HepG2 (cell line): ENCODE measurements at regions not wholly inside any gene's neighbourhood (a gene's known extent, or its start where the extent isn't known, plus 50 kb on each side); places are given as distances from the start of the nearest gene placed in this dataset.

Source experiments
- ATAC-seq: fragments of 200-7000 bp; cut with Tn5 transposase; 3 replicates; pipeline ENCODE4 v1.9.1; 2020; ENCODE audit warnings: mild to moderate bottlenecking, moderate library complexity
- BruUV-seq: library from RNA; stranded (reverse); fragments of 400-500 nt; replicated peaks from 2 replicates; lab custom pipeline; 2021; lab: Mats Ljungman, UMichigan
- CTCF ChIA-PET: fragments of 300-600 bp; formaldehyde crosslinking; extraction: SDS; loops from one replicate; lab custom pipeline; 2021; ENCODE audit warnings: low total read pairs, inconsistent platforms, low intra/inter-chr PET ratio; lab: Yijun Ruan, JAX
- POLR2A ChIA-PET: fragments of 350-600 bp; sonication (Branson Sonifier 250); formaldehyde crosslinking; loops from one replicate; lab custom pipeline; 2020; ENCODE audit warnings: antibody characterized with exemption, inconsistent platforms; lab: Yijun Ruan, JAX
- DNase-seq: peaks from one replicate; pipeline ENCODE4 v3.0.0-alpha.2; 2015; ENCODE audit warnings: low spot score
- FAIRE-seq: peaks from 3 replicates; lab custom pipeline; 2011; peaks lifted over from hg19 to GRCh38; lab: Jason Lieb, UNC
- H2AFZ ChIP-seq: one replicate; pipeline ENCODE4 v1.6.1; 2011; ENCODE audit warnings: low read length, inconsistent platforms
- H3K27ac ChIP-seq: fragments of 300-600 bp; 3 replicates; pipeline ENCODE4 v1.8.0; 2011; ENCODE audit warnings: mixed run types, mild to moderate bottlenecking, mixed read lengths, low read length, inconsistent platforms; ENCODE audit not compliant: insufficient read depth; ENCODE audit errors: extremely low read length
- H3K27me3 ChIP-seq, 2 experiments: fragments of 200-600 bp in 1 of 2; 2 replicates in 1 of 2; 3 replicates in 1 of 2; pipeline versions ENCODE4 v1.6.0 to v1.8.0; 2011; ENCODE audit warnings: low read length in 2 of 2, mild to moderate bottlenecking in 2 of 2, moderate library complexity in 2 of 2, inconsistent platforms in 1 of 2; ENCODE audit not compliant: insufficient read depth in 2 of 2, control insufficient read depth in 1 of 2
- H3K36me3 ChIP-seq, 2 experiments: fragments of 200-600 bp in 1 of 2; replicated peaks in 1 of 2; 2 replicates in 1 of 2; 3 replicates in 1 of 2; pipeline versions ENCODE4 v1.5.1 to v1.8.0; 2011; ENCODE audit warnings: low read length in 2 of 2, inconsistent platforms in 1 of 2; ENCODE audit not compliant: insufficient read depth in 2 of 2, control insufficient read depth in 1 of 2
- H3K4me1 ChIP-seq: 2 replicates; pipeline ENCODE4 v1.5.1; 2012; ENCODE audit warnings: low read length, inconsistent platforms; ENCODE audit not compliant: insufficient read depth
- H3K4me2 ChIP-seq: 2 replicates; pipeline ENCODE4 v1.6.0; 2011; ENCODE audit warnings: low read depth, low read length, inconsistent platforms
- H3K4me3 ChIP-seq, 3 experiments: fragments of 200-600 bp in 1 of 3; sonication (generic), shearing (Covaris generic) in 1 of 3; replicated peaks in 1 of 3; 2 replicates each; pipeline ENCODE4 v1.5.1; 2011 to 2016; ENCODE audit warnings: low read length in 3 of 3, inconsistent platforms in 2 of 3, low read depth in 2 of 3, mild to moderate bottlenecking in 2 of 3, control low read depth in 1 of 3, mixed read lengths in 1 of 3; ENCODE audit not compliant: insufficient read depth in 1 of 3
- H3K79me2 ChIP-seq: one replicate; pipeline ENCODE4 v1.6.1; 2011; ENCODE audit warnings: low read length, inconsistent platforms; ENCODE audit not compliant: insufficient read depth
- H3K9ac ChIP-seq: 2 replicates; pipeline ENCODE4 v1.6.0; 2011; ENCODE audit warnings: mild to moderate bottlenecking, low read depth, low read length, inconsistent platforms; ENCODE audit not compliant: insufficient read depth
- H3K9me3 ChIP-seq: 2 replicates; pipeline ENCODE4 v1.5.1; 2012; ENCODE audit warnings: mild to moderate bottlenecking, low read length
- H4K20me1 ChIP-seq: 2 replicates; pipeline ENCODE4 v1.6.0; 2011; ENCODE audit warnings: inconsistent platforms, mild to moderate bottlenecking, low read length, moderate library complexity; ENCODE audit not compliant: insufficient read depth
- FOXA1 ChIP-seq, 2 experiments: fragments of 450-650 bp in 1 of 2; sonication (generic) in 1 of 2; formaldehyde crosslinking in 1 of 2; IDR thresholded peaks; 2 replicates each; pipeline versions ENCODE4 v1.4.0 to v1.6.1; 2016 to 2020; ENCODE audit warnings: missing genetic modification reagents in 1 of 2
- HOXA3 ChIP-seq: sonication (generic); formaldehyde crosslinking; IDR thresholded peaks from 2 replicates; pipeline ENCODE4 v1.5.0; 2020; ENCODE audit warnings: missing genetic modification reagents
- HOXA9 ChIP-seq: sonication (generic); formaldehyde crosslinking; IDR thresholded peaks from 2 replicates; pipeline ENCODE4 v1.8.1; 2022; ENCODE audit warnings: missing genetic modification reagents, mild to moderate bottlenecking, moderate library complexity, borderline replicate concordance
- ISL2 ChIP-seq: sonication (generic); formaldehyde crosslinking; IDR thresholded peaks from 2 replicates; pipeline ENCODE4 v1.5.0; 2020; ENCODE audit warnings: missing genetic modification reagents
- NR2F1 ChIP-seq, 2 experiments: fragments of 450-650 bp in 1 of 2; formaldehyde crosslinking in 1 of 2; IDR thresholded peaks; 2 replicates each; pipeline versions ENCODE4 v1.5.0 to v1.6.1; 2016 to 2020; ENCODE audit warnings: mild to moderate bottlenecking in 1 of 2, missing compliant biosample characterization in 1 of 2, missing genetic modification reagents in 1 of 2, moderate library complexity in 1 of 2
- NR3C1 ChIP-seq: sonication (generic); formaldehyde crosslinking; IDR thresholded peaks from 2 replicates; pipeline ENCODE4 v1.4.0; 2020; ENCODE audit warnings: missing genetic modification reagents
- RFX5 ChIP-seq: IDR thresholded peaks from 2 replicates; pipeline ENCODE4 v1.6.1; 2011; ENCODE audit warnings: low read depth, low read length, improper control_type of control experiment
- SSRP1 ChIP-seq: IDR thresholded peaks from 2 replicates; pipeline ENCODE4 v1.6.1; 2016; ENCODE audit warnings: control low read depth
- ZMYM4 ChIP-seq: sonication (generic); formaldehyde crosslinking; IDR thresholded peaks from 2 replicates; pipeline ENCODE4 v1.8.1; 2023; ENCODE audit warnings: mild to moderate bottlenecking, missing genetic modification reagents
- ZNF83 ChIP-seq: sonication (generic); formaldehyde crosslinking; IDR thresholded peaks from 2 replicates; pipeline ENCODE4 v1.4.0; 2020; ENCODE audit warnings: missing genetic modification reagents, mild to moderate bottlenecking, borderline replicate concordance
- WGBS: methylation state at CpG from one replicate; pipeline ENCODE4 v1.1.6; 2017; ENCODE audit warnings: low lambda C conversion rate; 5-methylcytosine and 5-hydroxymethylcytosine counted together
- in situ Hi-C: cut with HindIII; loops from 2 replicates; pipeline ENCODE4 v1.10.0; 2017; ENCODE audit warnings: low pct_unique_long_range_greater_than_20kb; ENCODE audit not compliant: extremely low pct_ligation_motif_present
- intact Hi-C: fragments of 100-400 bp; cut with micrococcal nuclease; formaldehyde crosslinking; loops from one replicate; pipeline ENCODE4 v1.10.0; 2022; ENCODE audit not compliant: unreplicated experiment
- TF ChIP-seq, protein P1 (sequence below): sonication (generic); formaldehyde crosslinking; IDR thresholded peaks from 2 replicates; pipeline ENCODE4 v1.4.0; 2020; ENCODE audit warnings: missing genetic modification reagents, borderline replicate concordance
- TF ChIP-seq, protein P2 (sequence below): sonication (generic); formaldehyde crosslinking; IDR thresholded peaks from 2 replicates; pipeline ENCODE4; 2020; ENCODE audit warnings: missing genetic modification reagents, mild to moderate bottlenecking, borderline replicate concordance

DNA sequence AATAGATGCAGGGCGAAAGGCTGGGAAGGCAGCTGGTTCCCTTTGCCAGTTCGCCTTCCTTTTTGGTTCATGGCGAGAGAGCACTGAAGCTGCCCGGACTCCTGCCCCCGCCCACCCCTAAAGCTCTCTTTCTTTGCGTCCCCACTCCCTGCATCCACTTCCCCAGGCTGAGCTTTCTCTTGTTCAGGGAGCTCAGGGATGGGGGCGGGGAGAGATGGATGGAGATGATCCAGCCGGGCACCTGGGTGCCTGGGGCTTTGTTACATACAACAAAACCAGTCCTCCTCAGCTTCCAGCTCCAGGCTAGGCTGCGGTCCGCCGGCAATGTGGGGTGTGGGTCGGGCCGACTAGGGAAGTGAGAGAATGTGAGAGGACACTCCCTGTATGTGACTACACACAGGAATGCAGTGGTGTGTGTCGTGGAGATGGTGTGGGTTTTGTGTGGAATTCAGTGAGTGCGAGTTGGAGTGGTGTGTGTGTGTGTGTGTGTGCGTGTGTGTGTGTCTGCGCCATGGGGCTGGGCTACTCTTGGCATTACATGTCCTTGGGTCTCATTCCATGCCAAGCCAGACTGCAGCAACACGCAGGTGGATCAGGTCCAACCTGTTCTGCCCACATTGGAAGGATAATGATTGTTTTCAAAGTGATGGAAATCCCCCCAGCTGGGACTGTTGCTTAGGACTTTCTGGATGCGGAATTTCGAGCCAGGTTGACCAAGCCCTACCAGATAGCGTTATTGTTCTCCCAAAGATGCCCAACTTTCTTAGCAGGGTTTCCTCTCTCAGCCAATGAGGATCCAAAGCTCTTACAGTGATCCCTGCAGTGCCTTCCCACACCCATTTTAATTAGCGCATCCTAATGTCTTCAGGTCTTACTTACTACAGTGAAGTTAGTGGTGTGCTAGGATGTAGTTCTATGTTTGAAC lies 149.4 kb upstream of the CHRDL1 start (continued):
- TF ChIP-seq, protein P1, sequence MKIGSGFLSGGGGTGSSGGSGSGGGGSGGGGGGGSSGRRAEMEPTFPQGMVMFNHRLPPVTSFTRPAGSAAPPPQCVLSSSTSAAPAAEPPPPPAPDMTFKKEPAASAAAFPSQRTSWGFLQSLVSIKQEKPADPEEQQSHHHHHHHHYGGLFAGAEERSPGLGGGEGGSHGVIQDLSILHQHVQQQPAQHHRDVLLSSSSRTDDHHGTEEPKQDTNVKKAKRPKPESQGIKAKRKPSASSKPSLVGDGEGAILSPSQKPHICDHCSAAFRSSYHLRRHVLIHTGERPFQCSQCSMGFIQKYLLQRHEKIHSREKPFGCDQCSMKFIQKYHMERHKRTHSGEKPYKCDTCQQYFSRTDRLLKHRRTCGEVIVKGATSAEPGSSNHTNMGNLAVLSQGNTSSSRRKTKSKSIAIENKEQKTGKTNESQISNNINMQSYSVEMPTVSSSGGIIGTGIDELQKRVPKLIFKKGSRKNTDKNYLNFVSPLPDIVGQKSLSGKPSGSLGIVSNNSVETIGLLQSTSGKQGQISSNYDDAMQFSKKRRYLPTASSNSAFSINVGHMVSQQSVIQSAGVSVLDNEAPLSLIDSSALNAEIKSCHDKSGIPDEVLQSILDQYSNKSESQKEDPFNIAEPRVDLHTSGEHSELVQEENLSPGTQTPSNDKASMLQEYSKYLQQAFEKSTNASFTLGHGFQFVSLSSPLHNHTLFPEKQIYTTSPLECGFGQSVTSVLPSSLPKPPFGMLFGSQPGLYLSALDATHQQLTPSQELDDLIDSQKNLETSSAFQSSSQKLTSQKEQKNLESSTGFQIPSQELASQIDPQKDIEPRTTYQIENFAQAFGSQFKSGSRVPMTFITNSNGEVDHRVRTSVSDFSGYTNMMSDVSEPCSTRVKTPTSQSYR (CRISPR knock-in tag): no peak
- TF ChIP-seq, all 625 proteins: peak for 0

DNA sequence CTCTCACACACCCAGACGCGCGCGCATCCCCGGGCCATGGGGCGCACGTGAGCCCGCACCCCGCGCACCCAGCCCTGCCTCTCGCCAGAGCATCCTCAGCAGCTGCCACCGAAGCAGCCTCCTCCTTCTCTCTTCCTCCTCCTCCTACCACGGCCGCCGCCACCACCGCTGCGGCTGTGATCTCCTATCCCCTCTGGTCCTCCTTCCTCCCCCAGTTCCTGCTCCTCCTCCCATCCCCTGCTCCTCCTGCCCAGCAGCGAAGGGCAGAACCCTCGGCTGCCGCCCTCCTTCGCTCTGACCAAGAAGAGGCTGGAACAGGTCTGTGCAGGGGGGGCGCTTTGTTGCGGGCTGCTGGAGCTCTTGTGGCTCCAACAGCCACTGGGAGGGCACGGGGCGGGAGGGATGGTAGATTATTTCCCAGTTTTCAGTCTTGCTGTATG lies 148.7 kb upstream of the CHRDL1 start:
- H3K4me2 ChIP-seq: no peak overlapping the region
- H3K4me3 ChIP-seq: no peak overlapping the region
- no peak overlapping the region for H3K9ac ChIP-seq
- no TSS peak for BruUV-seq
- intact Hi-C loops (no loop called here), in situ Hi-C loops (no loop called here)
- H3K9me3 ChIP-seq: no peaks in the 10 kb centered on the region
- no peaks in the 10 kb centered on the region for H4K20me1 ChIP-seq
- 0% methylated on average over 7 of the region's 25 CpGs for WGBS
- H3K27ac ChIP-seq: no peak overlapping the region
- H2AFZ ChIP-seq: no peak overlapping the region
- ATAC-seq: no peak
- DNase-seq: no peak
- H3K27me3 ChIP-seq: no peaks in the 10 kb centered on the region
- CTCF ChIA-PET: no interaction called here
- H3K79me2 ChIP-seq: no peaks in the 10 kb centered on the region
- no peak for FAIRE-seq
- H3K4me1 ChIP-seq: no peaks in the 10 kb centered on the region
- H3K36me3 ChIP-seq: no peaks in the 10 kb centered on the region
- POLR2A ChIA-PET: no interaction called here
- TF ChIP-seq HOXA9 (CRISPR knock-in tag) (no peak), ZNF83 (no peak), ISL2 (CRISPR knock-in tag) (no peak), HOXA3 (no peak), FOXA1 (IDR thresholded peaks at IDR 0.05) (no peak), FOXA1 (CRISPR knock-in tag; IDR thresholded peaks at IDR 0.05) (no peak), ZMYM4 (CRISPR knock-in tag) (no peak), NR3C1 (no peak), RFX5 (no peak), NR2F1 (CRISPR knock-in tag; IDR thresholded peaks at IDR 0.05) (no peak), SSRP1 (no peak)
- TF ChIP-seq, protein P2, sequence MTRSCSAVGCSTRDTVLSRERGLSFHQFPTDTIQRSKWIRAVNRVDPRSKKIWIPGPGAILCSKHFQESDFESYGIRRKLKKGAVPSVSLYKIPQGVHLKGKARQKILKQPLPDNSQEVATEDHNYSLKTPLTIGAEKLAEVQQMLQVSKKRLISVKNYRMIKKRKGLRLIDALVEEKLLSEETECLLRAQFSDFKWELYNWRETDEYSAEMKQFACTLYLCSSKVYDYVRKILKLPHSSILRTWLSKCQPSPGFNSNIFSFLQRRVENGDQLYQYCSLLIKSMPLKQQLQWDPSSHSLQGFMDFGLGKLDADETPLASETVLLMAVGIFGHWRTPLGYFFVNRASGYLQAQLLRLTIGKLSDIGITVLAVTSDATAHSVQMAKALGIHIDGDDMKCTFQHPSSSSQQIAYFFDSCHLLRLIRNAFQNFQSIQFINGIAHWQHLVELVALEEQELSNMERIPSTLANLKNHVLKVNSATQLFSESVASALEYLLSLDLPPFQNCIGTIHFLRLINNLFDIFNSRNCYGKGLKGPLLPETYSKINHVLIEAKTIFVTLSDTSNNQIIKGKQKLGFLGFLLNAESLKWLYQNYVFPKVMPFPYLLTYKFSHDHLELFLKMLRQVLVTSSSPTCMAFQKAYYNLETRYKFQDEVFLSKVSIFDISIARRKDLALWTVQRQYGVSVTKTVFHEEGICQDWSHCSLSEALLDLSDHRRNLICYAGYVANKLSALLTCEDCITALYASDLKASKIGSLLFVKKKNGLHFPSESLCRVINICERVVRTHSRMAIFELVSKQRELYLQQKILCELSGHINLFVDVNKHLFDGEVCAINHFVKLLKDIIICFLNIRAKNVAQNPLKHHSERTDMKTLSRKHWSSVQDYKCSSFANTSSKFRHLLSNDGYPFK (CRISPR knock-in tag): no peak
